HG02943 (cell line): ENCODE measurements at regions not wholly inside any gene's neighbourhood (a gene's known extent, or its start where the extent isn't known, plus 50 kb on each side); places are given as distances from the start of the nearest gene placed in this dataset.
A peak's percentile ranks its signal among the peaks of the same experiment; 100 is the strongest.
"Not testable (repeated sequence)": the region's sequence is repeated elsewhere in the genome, so short reads cannot be mapped to it uniquely, and the experiment has no call there.

Source experiments
- ATAC-seq: cut with Tn5 transposase; IDR thresholded peaks from one replicate; pipeline ENCODE4 v1.9.1; 2021; ENCODE audit warnings: mild to moderate bottlenecking, low read depth, moderate library complexity; ENCODE audit not compliant: unreplicated experiment

DNA sequence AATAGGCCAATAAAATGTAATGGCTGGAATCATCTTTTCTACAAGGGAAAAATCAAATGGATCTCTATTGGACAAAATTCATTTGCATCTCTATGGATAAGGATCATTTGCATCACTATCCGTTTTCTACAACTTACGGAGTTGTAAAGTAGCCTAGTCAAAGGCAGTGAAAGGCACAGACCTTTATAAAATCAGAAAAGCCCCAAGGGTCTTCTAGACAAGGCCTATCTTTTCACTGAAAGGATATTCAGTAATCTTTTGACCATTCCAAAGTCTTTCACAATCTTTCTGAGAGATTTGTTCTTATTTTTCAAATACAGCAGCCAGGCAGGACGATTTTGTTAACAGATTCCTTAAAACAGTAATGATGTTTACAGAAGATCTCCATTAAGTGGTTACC is 119.5 kb upstream of the JADE1 start:
- no peak for ATAC-seq

DNA sequence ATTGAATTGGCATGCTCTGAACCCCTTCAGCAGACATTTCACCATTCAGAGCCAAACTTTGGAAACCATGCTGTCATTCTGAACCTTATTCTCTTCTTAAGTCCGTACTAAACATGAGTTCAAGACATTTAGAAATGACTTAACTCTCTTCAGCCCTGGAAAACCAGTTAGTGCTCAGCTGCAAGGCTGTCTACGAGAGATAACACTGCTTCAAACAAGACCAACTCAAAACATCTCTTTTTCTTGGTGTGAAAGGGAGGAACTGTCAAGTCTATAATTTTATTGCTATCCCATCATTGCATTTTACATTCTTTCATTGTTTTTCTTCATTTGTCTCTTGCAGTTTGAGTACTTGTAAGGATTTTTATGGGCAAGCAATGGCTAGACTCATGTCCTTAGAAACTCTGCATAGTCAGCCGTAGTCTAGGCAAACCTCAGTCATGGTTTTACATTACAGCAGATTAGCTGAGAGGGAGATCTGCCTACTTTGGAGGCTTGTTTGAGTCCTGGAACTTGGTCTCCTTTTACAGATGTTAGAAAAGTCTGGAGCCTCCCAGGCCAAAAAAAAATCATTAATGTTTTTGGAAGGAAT is 120.6 kb upstream of the JADE1 start:
- ATAC-seq: no peak

DNA sequence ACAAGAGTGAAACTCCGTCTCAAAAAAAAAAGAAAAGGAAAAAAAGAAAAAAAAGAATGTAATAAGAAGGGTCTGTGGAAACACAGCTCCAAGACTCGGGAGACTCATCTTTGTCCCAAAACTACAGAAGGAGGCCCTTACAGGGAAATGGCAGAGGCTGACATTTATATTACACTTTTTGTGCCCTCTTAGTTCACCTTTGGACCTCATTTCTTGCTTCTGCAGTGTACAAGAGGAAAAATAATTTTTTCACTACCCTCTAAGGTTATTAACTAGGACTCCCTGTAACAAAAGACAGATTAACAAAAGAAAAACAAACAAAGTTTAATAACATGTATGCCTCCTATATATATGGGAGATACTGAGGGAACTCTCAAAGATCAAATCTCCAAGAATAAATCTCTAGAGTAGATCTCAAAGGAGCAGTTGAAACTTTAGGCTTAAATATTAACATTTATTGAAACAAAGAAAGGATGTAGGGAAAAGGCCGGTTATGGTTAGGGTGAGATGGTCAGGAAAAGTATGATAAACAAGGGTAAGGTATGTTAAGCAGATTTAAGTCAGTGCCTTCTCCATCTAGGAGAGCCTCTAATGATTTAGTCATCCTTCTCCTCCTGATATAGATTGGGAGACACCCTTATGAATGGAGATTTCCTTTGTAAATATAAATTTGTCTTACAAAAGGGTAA is 121.3 kb upstream of the JADE1 start:
- ATAC-seq: no peak

DNA sequence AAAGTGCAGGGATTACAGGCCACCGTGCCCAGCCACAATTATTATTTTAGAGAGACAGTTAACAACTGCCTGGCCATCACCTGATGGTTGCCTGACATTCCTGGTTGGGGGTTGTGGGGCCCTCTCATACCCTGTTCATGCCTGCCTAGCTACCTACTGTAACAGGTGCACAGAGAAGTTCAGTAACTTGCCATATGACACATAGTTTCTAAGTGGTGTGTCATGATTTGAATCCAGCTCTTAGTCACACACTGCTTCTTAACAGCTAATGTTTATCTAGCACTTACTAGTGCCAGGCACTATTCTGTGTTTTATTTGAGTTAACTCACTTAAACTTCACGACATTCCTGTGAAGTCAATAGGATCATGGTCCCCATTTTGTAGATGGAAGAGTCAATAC is 122.7 kb upstream of the JADE1 start:
- ATAC-seq: no peak

DNA sequence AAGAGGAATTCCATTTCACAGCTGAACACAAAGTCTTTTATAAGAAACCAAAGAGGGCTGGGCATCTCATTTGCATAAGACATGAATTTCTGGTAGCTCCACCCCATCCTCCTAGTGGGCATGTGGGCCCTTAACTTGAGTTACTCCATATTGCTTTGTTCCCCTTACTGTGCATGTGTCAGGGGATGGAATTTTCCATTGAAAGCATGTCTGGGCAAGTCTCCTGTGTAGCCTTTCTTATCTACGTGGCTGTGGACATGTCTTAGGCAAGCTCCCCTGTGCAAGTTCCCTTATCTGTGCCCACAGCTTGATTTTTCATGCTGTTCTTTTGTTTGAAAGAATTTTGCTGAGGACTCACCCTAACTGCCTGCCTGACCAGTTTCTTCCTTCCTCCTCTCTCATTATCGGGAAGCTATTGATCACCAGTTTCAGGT is 123.5 kb upstream of the JADE1 start:
- no peak for ATAC-seq

DNA sequence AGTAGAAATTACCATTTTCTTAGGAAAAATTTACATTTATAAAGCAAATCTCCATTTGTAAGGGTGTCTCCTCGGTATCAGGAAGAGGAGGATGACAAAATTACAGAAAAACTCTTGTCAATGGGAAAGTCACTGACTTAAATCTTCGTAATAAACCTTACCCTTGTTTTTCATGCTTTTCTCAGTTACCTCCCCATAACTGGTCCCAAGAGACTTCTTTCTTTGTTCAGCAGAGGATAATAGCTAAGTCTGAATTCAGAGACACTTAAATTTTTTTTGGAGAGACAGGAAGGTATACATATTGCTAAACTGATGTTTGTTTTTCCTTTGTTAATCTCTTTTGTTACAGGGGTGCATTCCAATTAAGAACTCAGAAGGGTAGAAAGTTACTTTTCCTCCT is 125.5 kb upstream of the JADE1 start:
- no peak for ATAC-seq

DNA sequence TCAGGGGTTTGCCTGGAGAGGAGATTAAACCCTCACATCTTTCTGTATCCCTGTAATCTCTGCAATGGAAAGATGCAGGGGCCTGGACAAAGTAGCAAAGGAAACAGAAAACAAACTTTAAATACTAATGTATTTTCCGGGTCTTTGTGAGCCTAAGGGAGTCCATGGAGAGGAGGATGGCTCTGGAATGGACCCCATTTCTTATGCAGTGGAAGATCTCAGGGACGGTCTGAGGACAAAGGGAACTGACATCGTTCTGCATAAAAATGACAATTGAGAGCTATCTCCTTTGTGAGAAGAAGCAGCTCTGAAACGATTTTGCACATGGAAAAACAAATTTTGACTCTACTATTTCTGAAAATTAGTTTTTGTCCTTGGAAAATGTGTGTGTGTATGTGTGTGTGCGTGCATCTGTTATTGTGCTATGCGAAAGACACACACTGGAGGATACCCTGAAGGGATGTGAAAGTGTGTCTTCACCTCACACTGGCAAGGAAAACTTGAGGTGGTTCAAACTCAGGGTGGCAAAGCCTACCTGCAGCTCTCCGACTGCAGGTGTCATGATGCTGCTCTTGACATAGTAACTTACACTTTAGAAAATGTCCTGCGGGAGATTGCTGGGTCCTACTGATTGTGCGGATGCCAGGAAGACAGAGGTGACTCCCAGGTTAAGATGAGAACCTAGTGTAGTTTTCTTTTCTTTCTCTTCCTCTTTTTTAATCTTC is 126.4 kb upstream of the JADE1 start:
- ATAC-seq: no peak

DNA sequence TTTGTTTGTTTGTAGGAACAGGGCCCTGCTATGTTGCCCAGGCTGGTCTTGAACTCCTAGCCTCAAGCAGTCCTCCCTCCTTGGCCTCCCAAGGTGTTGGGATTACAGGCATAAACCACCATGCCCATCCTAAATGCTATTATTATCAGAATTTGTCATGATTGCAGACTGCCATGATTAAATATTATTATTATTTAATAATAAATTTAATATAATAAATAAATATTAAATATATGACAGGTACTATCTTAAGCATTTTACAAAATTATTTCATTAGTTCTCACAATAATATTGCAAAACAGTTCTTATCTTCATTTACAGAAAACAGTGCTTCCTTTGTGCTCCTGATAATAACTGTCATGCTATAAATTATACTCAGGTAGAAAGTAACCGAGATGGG is 133.4 kb upstream of the JADE1 start:
- ATAC-seq: no peak

DNA sequence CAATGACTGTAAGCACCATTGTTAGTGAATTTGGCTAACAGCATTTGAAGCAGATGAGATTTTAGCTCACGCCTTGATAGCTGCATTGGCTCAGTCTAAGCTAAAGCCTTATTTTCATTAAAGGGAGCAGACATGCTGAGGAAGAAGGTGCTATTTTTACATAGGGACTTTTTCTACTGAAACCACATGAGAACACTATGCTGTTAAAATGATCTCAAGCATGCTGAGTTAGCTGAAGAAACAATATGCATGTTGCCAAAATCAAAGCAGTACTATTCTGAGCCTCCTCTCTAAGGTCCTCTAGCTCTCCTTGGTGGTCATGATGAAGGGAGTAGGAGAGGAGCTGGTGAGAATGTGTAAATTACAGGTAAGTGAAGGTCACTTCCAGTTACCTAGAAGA is 134.4 kb upstream of the JADE1 start:
- ATAC-seq: peak; percentile 86

DNA sequence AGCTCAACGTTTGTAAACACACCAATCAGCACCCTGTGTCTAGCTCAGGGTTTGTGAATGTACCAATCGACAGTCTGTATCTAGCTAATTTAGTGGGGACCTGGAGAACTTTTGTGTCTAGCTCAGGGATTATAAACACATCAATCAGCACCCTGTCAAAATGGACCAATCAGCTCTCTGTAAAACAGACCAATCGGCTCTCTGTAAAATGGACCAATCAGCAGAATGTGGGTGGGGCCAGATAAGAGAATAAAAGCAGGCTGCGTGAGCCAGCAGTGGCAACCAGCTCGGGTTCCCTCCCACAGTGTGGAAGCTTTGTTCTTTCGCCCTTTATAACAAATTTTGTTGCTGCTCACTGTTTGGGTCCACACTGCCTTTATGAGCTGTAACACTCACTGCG is 136.3 kb upstream of the JADE1 start:
- ATAC-seq: not testable (repeated sequence)

DNA sequence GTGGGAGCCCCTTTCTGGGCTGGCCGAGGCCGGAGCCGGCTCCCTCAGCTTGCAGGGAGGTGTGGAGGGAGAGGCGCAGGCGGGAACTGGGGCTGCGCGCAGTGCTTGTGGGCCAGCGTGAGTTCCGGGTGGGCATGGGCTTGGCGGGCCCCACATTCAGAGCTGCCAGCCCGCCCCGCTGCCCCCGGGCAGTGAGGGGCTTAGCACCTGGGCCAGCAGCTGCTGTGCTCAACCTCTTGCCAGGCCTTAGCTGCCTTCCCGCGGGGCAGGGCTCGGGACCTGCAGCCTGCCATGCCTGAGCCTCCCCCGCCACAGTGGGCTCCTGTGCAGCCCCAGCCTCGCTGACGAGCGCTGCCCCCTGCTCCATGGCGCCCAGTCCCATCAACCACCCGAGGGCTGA is 136.9 kb upstream of the JADE1 start:
- not testable (repeated sequence) for ATAC-seq

DNA sequence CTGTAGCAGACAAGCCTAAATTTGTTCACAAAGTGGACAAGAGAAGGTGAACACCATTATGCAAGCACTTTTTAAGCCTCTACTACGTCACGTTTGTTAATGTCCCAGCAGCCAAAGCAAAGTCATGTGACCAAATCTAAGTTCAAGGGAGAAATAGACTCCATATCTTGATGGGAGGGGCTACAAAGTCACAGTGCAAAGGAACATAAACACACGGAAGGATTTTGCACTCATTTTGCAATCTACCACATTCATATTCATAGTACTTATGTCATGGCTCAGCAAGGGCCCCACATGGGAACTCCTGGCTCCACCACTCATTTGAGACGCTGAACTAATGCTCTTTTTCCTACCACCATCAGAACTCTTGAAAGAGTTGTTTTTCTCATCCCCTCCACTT is 139.0 kb upstream of the JADE1 start:
- no peak for ATAC-seq

DNA sequence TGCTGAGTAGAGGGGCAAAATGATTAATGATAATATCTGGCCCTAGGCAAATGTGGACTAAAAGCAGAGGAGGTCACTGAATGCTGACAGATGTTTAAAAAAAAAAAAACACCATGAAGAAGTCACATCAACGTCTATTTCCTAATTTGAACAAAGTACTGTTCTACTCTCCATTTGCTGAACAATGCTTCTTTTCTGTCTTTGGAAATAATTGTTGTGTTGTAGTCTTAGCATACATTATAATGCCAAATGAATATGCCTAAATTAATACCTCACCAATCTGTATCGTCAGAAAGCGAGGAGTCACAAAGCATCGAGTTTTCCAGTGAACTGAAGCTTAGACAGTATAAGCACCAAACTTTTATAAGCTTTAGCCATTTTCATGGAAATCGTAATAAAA is 140.9 kb upstream of the JADE1 start:
- ATAC-seq: no peak

DNA sequence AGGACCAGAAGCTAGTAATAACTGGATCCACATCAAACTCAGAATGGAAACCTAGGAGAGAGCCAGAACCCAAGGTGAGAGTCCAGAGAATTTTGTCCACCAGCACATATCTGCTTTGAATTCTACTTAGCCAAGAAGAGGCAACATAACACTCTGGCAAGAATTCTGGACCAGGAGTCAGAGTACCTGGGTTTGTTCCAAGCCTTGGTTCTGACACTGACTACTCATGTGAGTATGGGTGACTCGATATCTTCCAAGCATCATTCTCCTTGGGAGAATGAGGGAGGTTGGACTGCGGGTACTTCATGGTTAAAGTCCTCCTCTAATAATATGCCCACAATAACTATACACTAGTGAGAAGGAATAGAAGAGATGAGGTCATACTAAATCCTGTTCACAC is 144.0 kb upstream of the JADE1 start:
- ATAC-seq: no peak

DNA sequence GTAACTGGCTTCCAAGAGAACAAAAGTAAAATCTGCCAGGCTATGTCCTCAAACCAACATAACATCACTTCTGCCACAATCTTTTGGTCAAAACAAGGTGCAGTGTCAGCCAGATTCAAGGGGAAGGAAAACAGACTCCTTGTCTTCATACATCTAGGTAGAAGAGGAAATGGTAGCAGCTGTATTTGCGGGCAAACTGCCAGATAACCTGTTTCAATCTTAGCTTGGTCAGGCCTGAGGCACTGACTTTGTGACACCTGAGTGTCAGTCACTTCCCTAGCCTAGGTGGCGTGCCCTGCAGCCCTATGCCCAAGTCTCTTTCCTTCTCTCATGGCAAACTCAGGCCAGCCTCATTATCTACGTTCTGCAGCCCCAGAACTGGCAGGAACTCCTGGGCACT is 146.2 kb upstream of the JADE1 start:
- peak; percentile 61 for ATAC-seq

DNA sequence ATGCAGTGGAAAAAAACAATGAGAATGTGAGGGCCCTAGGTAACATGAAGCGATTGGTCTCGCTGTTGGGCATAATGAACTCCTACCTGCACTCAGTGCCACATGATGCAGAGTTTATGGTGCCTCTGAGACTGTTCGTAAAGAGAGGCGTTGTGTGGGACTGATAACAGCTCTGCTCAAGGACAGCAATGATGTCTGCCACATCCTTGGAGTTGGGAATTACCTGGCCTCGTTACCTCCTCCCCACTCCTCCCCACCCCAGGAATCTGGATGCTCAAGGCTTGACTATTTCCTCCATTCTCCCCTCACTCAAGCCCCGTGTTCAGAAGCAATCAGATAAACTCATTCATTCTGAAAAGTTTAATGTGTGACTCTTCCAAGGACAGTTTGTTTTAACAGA is 148.0 kb upstream of the JADE1 start:
- ATAC-seq: no peak

DNA sequence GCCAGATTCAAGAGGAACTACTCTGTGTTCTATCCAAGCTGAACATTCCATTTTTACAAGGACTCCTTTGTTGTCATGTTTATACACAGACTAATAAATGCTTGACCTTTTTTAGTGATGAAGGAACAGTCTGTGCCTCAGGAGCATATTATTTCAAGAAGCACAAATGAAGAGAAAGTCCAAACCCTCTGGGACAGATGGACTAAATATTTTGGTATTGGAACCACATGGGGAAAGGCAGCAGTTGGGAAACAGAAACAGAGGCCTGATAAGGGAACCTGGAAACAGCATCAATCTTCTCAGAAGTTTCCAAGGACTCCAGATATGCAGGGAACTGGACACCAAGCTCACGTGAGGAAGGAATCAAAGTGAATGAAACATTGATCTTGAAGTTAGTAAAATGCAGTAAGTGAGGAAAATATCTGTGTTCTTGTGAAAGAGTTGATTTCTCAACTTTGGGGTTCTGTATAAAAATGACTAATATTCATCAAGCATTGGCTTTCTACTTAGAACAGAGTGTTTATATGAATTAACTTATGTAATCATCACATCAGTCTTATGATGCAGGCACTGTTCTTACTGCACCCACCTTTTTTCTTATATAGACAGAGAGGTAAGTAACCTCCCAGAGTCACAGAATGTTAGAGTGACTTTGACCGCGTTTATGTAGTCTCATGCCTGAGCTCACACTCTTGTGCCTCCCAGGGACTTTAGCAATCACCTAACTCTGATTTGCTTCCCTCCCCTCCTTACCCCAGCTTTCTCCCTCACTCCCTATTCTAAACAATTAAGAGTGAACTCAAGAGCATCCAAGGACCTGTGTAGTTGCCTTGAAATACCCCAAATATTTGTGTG is 148.9 kb upstream of the JADE1 start:
- no peak for ATAC-seq

DNA sequence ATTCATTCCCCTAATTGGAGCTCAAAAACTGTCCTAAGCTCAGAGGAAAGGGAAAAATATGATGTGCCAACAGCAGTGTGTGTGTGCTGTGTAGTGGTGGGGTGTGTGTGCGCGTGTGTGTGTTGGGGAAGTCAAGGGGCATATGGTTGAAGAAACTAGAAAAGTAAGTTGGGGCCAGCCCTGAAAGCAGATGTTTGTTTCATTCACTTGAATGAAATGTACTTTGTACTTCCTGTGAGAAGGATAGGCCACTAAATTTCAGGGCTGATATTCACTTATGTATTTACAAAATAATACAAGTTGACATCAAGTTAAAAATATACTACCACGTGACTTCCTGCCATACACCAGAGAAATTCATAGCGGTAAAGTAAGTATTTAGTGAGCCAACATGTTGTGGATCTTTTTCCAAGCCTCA is 151.3 kb upstream of the JADE1 start:
- ATAC-seq: no peak

DNA sequence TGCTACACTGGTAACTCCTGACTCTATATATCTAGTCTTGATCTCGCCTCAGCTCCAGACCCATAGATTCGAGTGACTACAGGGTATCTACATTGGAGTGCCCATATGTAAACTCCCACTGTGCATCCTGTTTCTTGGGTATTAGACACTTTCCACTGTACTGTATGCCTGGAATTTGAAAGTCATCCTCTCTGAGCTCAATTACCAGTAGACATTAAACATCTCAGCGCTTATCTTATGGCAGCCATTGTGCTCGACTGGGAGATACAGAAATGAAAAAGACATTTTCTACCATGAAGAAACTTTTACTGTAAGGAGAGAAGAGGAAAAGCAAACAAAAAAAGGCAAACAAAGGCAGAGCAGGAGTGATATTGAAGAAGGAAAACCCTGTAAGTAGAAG is 151.9 kb upstream of the JADE1 start:
- no peak for ATAC-seq

DNA sequence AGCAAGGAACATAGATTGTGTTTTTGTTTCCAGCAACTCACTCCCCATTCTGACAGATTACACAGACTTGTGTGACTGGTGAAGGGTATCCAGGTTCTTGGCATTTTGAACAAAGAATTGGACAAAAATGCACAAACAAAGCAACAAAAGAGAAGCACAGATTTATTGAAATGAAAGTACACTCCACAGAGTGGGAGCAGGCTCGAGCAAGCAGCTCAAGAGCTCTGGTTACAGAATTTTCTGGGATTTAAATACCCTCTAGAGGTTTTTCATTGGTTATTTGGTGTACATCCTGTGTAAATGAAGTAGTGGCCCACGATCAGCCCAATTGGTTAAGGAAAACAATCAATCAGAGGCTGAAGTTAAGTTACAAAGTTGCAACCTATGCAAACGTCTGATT is 155.0 kb upstream of the JADE1 start:
- ATAC-seq: no peak
